Trophoblast cell (in vitro differentiated cells and primary cell): ENCODE measurements at regions not wholly inside any gene's neighbourhood (a gene's known extent, or its start where the extent isn't known, plus 50 kb on each side); places are given as distances from the start of the nearest gene placed in this dataset.

Experiments used
- DNase-seq, 2 donors: peaks; one replicate each; pipeline ENCODE4 v3.0.0-alpha.2; 2016
- H2AFZ ChIP-seq: 2 replicates; pipeline ENCODE4 v1.6.1; 2013; ENCODE audit warnings: low read length, moderate library complexity, mild to moderate bottlenecking; ENCODE audit not compliant: insufficient read depth, poor library complexity
- H2AK5ac ChIP-seq: 2 replicates; pipeline ENCODE4 v1.6.1; 2013; ENCODE audit warnings: mild to moderate bottlenecking, low read length
- H2BK120ac ChIP-seq: 2 replicates; pipeline ENCODE4 v1.6.1; 2013; ENCODE audit warnings: low read length, mild to moderate bottlenecking, moderate library complexity; ENCODE audit not compliant: insufficient read depth, poor library complexity
- H2BK12ac ChIP-seq: 2 replicates; pipeline ENCODE4 v1.6.1; 2013; ENCODE audit warnings: mild to moderate bottlenecking, low read length, moderate library complexity
- H2BK5ac ChIP-seq: 2 replicates; pipeline ENCODE4 v1.6.1; 2013; ENCODE audit warnings: low read length, low read depth, moderate library complexity, mild to moderate bottlenecking; ENCODE audit not compliant: poor library complexity
- H3K14ac ChIP-seq: 2 replicates; pipeline ENCODE4 v1.6.1; 2013; ENCODE audit warnings: mild to moderate bottlenecking, low read length
- H3K18ac ChIP-seq: 2 replicates; pipeline ENCODE4 v1.6.1; 2013; ENCODE audit warnings: mild to moderate bottlenecking, low read length
- H3K23ac ChIP-seq: 2 replicates; pipeline ENCODE4 v1.6.1; 2013; ENCODE audit warnings: low read length
- H3K27ac ChIP-seq: 2 replicates; pipeline ENCODE4 v1.5.1; 2013; ENCODE audit warnings: low read depth, mild to moderate bottlenecking, inconsistent platforms, low read length, moderate library complexity
- H3K27me3 ChIP-seq: 2 replicates; pipeline ENCODE4 v1.6.1; 2013; ENCODE audit warnings: inconsistent platforms, mild to moderate bottlenecking, low read length, moderate library complexity; ENCODE audit not compliant: insufficient read depth
- H3K36me3 ChIP-seq, 2 experiments: 1 replicate in 1 of 2; 2 replicates in 1 of 2; pipeline ENCODE4 v1.6.1; 2013; ENCODE audit warnings: low read length in 2 of 2, mild to moderate bottlenecking in 2 of 2, moderate library complexity in 1 of 2; ENCODE audit not compliant: insufficient read depth in 2 of 2, control insufficient read depth in 1 of 2
- H3K4ac ChIP-seq: 2 replicates; pipeline ENCODE4 v1.6.1; 2013; ENCODE audit warnings: low read depth, mild to moderate bottlenecking, low read length, moderate library complexity
- H3K4me1 ChIP-seq, 2 experiments: 1 replicate in 1 of 2; 2 replicates in 1 of 2; pipeline ENCODE4 v1.6.1; 2013; ENCODE audit warnings: low read length in 2 of 2, mild to moderate bottlenecking in 2 of 2, moderate library complexity in 1 of 2; ENCODE audit not compliant: insufficient read depth in 2 of 2, control insufficient read depth in 1 of 2
- H3K4me2 ChIP-seq: 2 replicates; pipeline ENCODE4 v1.6.1; 2013; ENCODE audit warnings: inconsistent platforms, mild to moderate bottlenecking, low read length, moderate library complexity
- H3K4me3 ChIP-seq: 2 replicates; pipeline ENCODE4 v1.5.1; 2013; ENCODE audit warnings: mild to moderate bottlenecking, low read depth, low read length, inconsistent platforms
- H3K79me1 ChIP-seq: one replicate; pipeline ENCODE4 v1.6.1; 2013; ENCODE audit warnings: low read length
- H3K79me2 ChIP-seq: 2 replicates; pipeline ENCODE4 v1.6.1; 2013; ENCODE audit warnings: low read length, mild to moderate bottlenecking; ENCODE audit not compliant: control insufficient read depth, insufficient read depth, poor library complexity
- H3K9ac ChIP-seq: 2 replicates; pipeline ENCODE4 v1.6.1; 2013; ENCODE audit warnings: mild to moderate bottlenecking, low read length
- H3K9me3 ChIP-seq: 2 replicates; pipeline ENCODE4 v1.6.1; 2013; ENCODE audit warnings: low read depth, mild to moderate bottlenecking, control low read depth, inconsistent platforms, low read length; ENCODE audit not compliant: insufficient read depth
- H4K12ac ChIP-seq: 2 replicates; pipeline ENCODE4 v1.6.1; 2013; ENCODE audit warnings: low read depth, mild to moderate bottlenecking, low read length, moderate library complexity
- H4K8ac ChIP-seq: 2 replicates; pipeline ENCODE4 v1.6.1; 2013; ENCODE audit warnings: low read depth, mild to moderate bottlenecking, low read length, moderate library complexity
- H4K91ac ChIP-seq: one replicate; pipeline ENCODE4 v1.6.1; 2013; ENCODE audit warnings: low read depth, mild to moderate bottlenecking, low read length, moderate library complexity
- WGBS: extraction: QIAGEN DNeasy Blood & Tissue Kit; methylation state at CpG from one replicate; pipeline ENCODE4 v1.1.7; 2013; ENCODE audit warnings: missing lambda C conversion rate; ENCODE audit not compliant: insufficient read length, insufficient coverage; ENCODE audit errors: extremely low coverage; 5-methylcytosine and 5-hydroxymethylcytosine counted together

- H4K91ac ChIP-seq = no peak overlapping the region
- H3K9me3 ChIP-seq = no peaks in the 10 kb centered on the region
- no peak overlapping the region for H2BK120ac ChIP-seq
- no peak overlapping the region for H2AFZ ChIP-seq
- peaks cover 7 to 12% of the 10 kb centered on the region in 2 experiments for H3K4me1 ChIP-seq
- H4K12ac ChIP-seq = no peak overlapping the region
- no peak overlapping the region for H3K4ac ChIP-seq
- no peak overlapping the region for H3K14ac ChIP-seq
- no peaks in the 10 kb centered on the region for H3K36me3 ChIP-seq
- no peak overlapping the region for H3K9ac ChIP-seq
- H2BK5ac ChIP-seq = no peak overlapping the region
- peak overlapping the region; percentile 75 for H2BK12ac ChIP-seq
- H3K23ac ChIP-seq = no peak overlapping the region
- no peak overlapping the region for H2AK5ac ChIP-seq
- H3K4me2 ChIP-seq = no peak overlapping the region
- no peak overlapping the region for H3K4me3 ChIP-seq
- no peak overlapping the region for H3K18ac ChIP-seq
- WGBS = no CpG with 5 or more reads among the region's 3 CpGs
- peak in 1 of 2 donors; percentile 5 for DNase-seq
- H3K27me3 ChIP-seq = no peaks in the 10 kb centered on the region
- no peak overlapping the region for H4K8ac ChIP-seq
- no peak overlapping the region for H3K27ac ChIP-seq
- no peaks in the 10 kb centered on the region for H3K79me2 ChIP-seq
- peaks cover 3% of the 10 kb centered on the region for H3K79me1 ChIP-seq
Measured at GRCh38 chr16:72286936-72287620, 115.1 kb upstream of the PMFBP1 start.

- Histone ChIP-seq H3K4me2 (no peak overlapping the region), H3K36me3 (no peaks in the 10 kb centered on the region), H3K4me3 (no peak overlapping the region), H4K91ac (no peak overlapping the region), H4K12ac (no peak overlapping the region), H3K9ac (no peak overlapping the region), H2BK5ac (no peak overlapping the region), H3K79me2 (no peaks in the 10 kb centered on the region), H3K18ac (no peak overlapping the region), H3K23ac (no peak overlapping the region), H3K27me3 (no peaks in the 10 kb centered on the region), H3K14ac (no peak overlapping the region), H2BK12ac (no peak overlapping the region), H2AK5ac (no peak overlapping the region), H3K27ac (no peak overlapping the region), H4K8ac (no peak overlapping the region), H3K4ac (no peak overlapping the region), H2BK120ac (no peak overlapping the region), H3K79me1 (peaks cover 3% of the 10 kb centered on the region), H3K9me3 (no peaks in the 10 kb centered on the region), H3K4me1 (peaks cover 7 to 11% of the 10 kb centered on the region in 2 experiments), H2AFZ (no peak overlapping the region)
- DNase-seq = no peak
- WGBS = no CpG with 5 or more reads among the region's 6 CpGs
Measured at GRCh38 chr16:72285728-72286127, 113.8 kb upstream of the PMFBP1 start.

- WGBS = no CpG with 5 or more reads among the region's 5 CpGs
- peaks cover 2% of the 10 kb centered on the region for H3K79me1 ChIP-seq
- no peaks in the 10 kb centered on the region for H3K9me3 ChIP-seq
- no peak for DNase-seq
- no peak overlapping the region for H3K4ac ChIP-seq
- H3K4me2 ChIP-seq = no peak overlapping the region
- no peak overlapping the region for H2AFZ ChIP-seq
- H2BK5ac ChIP-seq = no peak overlapping the region
- H2AK5ac ChIP-seq = no peak overlapping the region
- H3K4me1 ChIP-seq = peaks cover 7 to 11% of the 10 kb centered on the region in 2 experiments
- no peak overlapping the region for H4K91ac ChIP-seq
- H3K36me3 ChIP-seq = no peaks in the 10 kb centered on the region
- H4K12ac ChIP-seq = no peak overlapping the region
- no peak overlapping the region for H4K8ac ChIP-seq
- no peak overlapping the region for H3K14ac ChIP-seq
- no peak overlapping the region for H3K4me3 ChIP-seq
- peak overlapping the region; percentile 76 for H2BK12ac ChIP-seq
- no peaks in the 10 kb centered on the region for H3K79me2 ChIP-seq
- H2BK120ac ChIP-seq = no peak overlapping the region
- H3K27ac ChIP-seq = no peak overlapping the region
- no peaks in the 10 kb centered on the region for H3K27me3 ChIP-seq
- no peak overlapping the region for H3K18ac ChIP-seq
- no peak overlapping the region for H3K9ac ChIP-seq
- no peak overlapping the region for H3K23ac ChIP-seq
Measured at GRCh38 chr16:72285324-72285723, 113.4 kb upstream of the PMFBP1 start.

GRCh38 chr16:72284042-72284789 lies 112.3 kb upstream of the PMFBP1 start:
- WGBS = no CpG with 5 or more reads among the region's 13 CpGs
- H2AK5ac ChIP-seq = no peak overlapping the region
- H3K79me2 ChIP-seq = no peaks in the 10 kb centered on the region
- no peak overlapping the region for H4K8ac ChIP-seq
- no peak overlapping the region for H2AFZ ChIP-seq
- H3K9me3 ChIP-seq = no peaks in the 10 kb centered on the region
- H3K27ac ChIP-seq = peak overlapping the region; percentile 27
- H3K79me1 ChIP-seq = no peaks in the 10 kb centered on the region
- H3K4me1 ChIP-seq = peaks cover 7 to 11% of the 10 kb centered on the region in 2 experiments
- H4K91ac ChIP-seq = no peak overlapping the region
- no peak overlapping the region for H3K18ac ChIP-seq
- no peak overlapping the region for H3K4me2 ChIP-seq
- no peak overlapping the region for H3K4me3 ChIP-seq
- H3K27me3 ChIP-seq = no peaks in the 10 kb centered on the region
- H2BK12ac ChIP-seq = peak overlapping the region; percentile 14
- no peaks in the 10 kb centered on the region for H3K36me3 ChIP-seq
- H2BK120ac ChIP-seq = no peak overlapping the region
- H3K4ac ChIP-seq = no peak overlapping the region
- no peak overlapping the region for H3K23ac ChIP-seq
- H3K14ac ChIP-seq = peak overlapping the region; percentile 28
- no peak overlapping the region for H3K9ac ChIP-seq
- H2BK5ac ChIP-seq = no peak overlapping the region
- no peak overlapping the region for H4K12ac ChIP-seq
- DNase-seq = no peak
